PC-3 (cell line): ENCODE measurements at regions not wholly inside any gene's neighbourhood (a gene's known extent, or its start where the extent isn't known, plus 50 kb on each side); places are given as distances from the start of the nearest gene placed in this dataset.

Experiments
- CTCF ChIP-seq: fragments of 300-600 bp; sonication (generic); conservative IDR thresholded peaks from 2 replicates; pipeline ENCODE4 v1.5.1; 2017; ENCODE audit warnings: antibody characterized with exemption, low read depth, mild to moderate bottlenecking, low read length
- EZH2 ChIP-seq: fragments of 300-600 bp; sonication (generic); IDR thresholded peaks from one replicate; pipeline ENCODE4 v1.6.1; 2017; ENCODE audit warnings: antibody characterized with exemption, mild to moderate bottlenecking, low read length; ENCODE audit not compliant: unreplicated experiment
- EZH2phosphoT487 ChIP-seq: fragments of 300-600 bp; sonication (generic); IDR thresholded peaks from 2 replicates; pipeline ENCODE4 v1.6.1; 2018; ENCODE audit warnings: mild to moderate bottlenecking, antibody characterized with exemption, low read length, borderline replicate concordance

- TF ChIP-seq CTCF (no peak), EZH2 (no peak), EZH2phosphoT487 (no peak)
These were observed 543.9 kb upstream of the PLXNA2 start for GRCh38 chr1:208788013-208788540.
